ENCODE measurements at regions not wholly inside any gene's neighbourhood (a gene's known extent, or its start where the extent isn't known, plus 50 kb on each side); places are given as distances from the start of the nearest gene placed in this dataset.

DNA sequence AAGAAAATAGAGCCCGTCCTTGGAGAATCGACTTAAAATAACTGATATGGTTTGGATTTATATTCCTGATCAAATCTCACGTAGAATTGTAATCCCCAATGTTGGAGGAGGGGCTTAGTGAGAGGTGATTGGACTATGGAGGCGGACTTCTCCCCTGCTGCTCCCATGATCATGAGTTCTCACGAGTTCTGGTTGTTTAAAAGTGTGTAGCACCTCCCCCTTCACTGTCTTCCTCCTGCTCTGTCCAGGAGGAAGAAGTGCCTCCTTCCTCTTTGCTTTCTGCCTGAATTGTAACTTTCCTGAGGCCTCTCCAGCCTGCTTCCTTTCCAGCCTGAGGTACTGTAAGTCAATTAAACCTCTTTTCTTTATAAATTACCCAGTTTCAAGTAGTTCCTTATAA is 529.2 kb downstream of the HAO1 start:
- Histone ChIP-seq H3K27ac (no peak overlapping the region), H3K4me1 (replicated peaks) (no peaks in the 10 kb centered on the region), H3K36me3 (no peaks in the 10 kb centered on the region), H3K4me3 (no peak overlapping the region), H3K9me3 (no peaks in the 10 kb centered on the region), H3K27me3 (replicated peaks; ENCODE audit: insufficient read depth) (no peaks in the 10 kb centered on the region)
- DNase-seq (ENCODE audit: low spot score): no peak
- intact Hi-C loops (cut with DNase I): no loop called here
- TF ChIP-seq POLR2AphosphoS5 (IDR thresholded peaks at IDR 0.05) (no peak), POLR2A (IDR thresholded peaks at IDR 0.05) (no peak)
- TF ChIP-seq, protein P1, sequence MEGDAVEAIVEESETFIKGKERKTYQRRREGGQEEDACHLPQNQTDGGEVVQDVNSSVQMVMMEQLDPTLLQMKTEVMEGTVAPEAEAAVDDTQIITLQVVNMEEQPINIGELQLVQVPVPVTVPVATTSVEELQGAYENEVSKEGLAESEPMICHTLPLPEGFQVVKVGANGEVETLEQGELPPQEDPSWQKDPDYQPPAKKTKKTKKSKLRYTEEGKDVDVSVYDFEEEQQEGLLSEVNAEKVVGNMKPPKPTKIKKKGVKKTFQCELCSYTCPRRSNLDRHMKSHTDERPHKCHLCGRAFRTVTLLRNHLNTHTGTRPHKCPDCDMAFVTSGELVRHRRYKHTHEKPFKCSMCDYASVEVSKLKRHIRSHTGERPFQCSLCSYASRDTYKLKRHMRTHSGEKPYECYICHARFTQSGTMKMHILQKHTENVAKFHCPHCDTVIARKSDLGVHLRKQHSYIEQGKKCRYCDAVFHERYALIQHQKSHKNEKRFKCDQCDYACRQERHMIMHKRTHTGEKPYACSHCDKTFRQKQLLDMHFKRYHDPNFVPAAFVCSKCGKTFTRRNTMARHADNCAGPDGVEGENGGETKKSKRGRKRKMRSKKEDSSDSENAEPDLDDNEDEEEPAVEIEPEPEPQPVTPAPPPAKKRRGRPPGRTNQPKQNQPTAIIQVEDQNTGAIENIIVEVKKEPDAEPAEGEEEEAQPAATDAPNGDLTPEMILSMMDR (IDR thresholded peaks at IDR 0.05): no peak
- WGBS: 80% methylated on average over 5 of the region's 5 CpGs

DNA sequence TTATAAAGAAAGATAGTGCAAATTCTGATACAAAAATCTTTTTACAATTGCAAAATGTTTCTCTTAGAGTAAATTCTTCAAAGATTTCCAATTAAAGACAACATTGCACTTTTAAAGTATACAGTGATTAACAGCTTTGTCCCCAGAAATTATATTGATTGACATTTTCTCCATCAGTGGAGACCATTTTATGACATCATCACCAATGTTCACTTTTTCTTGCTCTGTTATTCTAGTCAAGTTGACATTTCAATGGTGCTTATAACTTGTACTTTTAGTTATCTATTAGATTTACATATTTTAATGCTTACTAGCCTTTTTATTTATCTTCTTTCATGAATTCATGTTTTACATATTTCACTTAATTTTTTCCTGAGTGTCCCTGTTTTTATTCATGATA is 524.8 kb downstream of the HAO1 start:
- H3K4me1 ChIP-seq (replicated peaks): no peaks in the 10 kb centered on the region
- no peak for DNase-seq (ENCODE audit: low spot score)
- H3K9me3 ChIP-seq: no peaks in the 10 kb centered on the region
- no peak overlapping the region for H3K4me3 ChIP-seq
- intact Hi-C loops (cut with DNase I): no loop called here
- H3K36me3 ChIP-seq: no peaks in the 10 kb centered on the region
- TF ChIP-seq POLR2A (IDR thresholded peaks at IDR 0.05): no peak
- TF ChIP-seq, protein P1 (IDR thresholded peaks at IDR 0.05): no peak
- TF ChIP-seq POLR2AphosphoS5 (IDR thresholded peaks at IDR 0.05): no peak
- no peaks in the 10 kb centered on the region for H3K27me3 ChIP-seq (replicated peaks; ENCODE audit: insufficient read depth)
- H3K27ac ChIP-seq: no peak overlapping the region

DNA sequence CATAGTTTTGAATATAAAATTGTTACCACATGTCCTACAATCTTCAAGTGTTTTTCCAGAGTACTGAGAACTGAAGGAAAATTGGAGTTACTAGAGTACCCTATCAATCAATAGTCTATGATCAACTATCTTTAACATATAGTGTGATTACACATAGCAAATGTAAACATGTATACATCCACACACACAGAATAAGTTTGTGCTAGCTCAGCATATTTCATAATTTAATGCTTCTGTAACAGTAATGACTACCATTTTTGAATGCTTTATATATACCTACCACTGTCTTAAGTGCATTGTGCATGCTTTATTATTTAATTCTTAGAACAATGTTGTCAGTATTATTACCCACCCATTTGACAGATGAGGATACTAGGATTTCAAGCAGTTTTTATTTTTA is 523.9 kb downstream of the HAO1 start:
- Histone ChIP-seq H3K27me3 (replicated peaks; ENCODE audit: insufficient read depth) (no peaks in the 10 kb centered on the region), H3K4me3 (no peak overlapping the region), H3K4me1 (replicated peaks) (no peaks in the 10 kb centered on the region), H3K9me3 (no peaks in the 10 kb centered on the region), H3K27ac (no peak overlapping the region), H3K36me3 (no peaks in the 10 kb centered on the region)
- intact Hi-C loops (cut with DNase I): no loop called here
- DNase-seq (ENCODE audit: low spot score): no peak
- TF ChIP-seq, protein P1 (IDR thresholded peaks at IDR 0.05): no peak
- TF ChIP-seq POLR2AphosphoS5 (IDR thresholded peaks at IDR 0.05): no peak
- no peak for TF ChIP-seq POLR2A (IDR thresholded peaks at IDR 0.05)

DNA sequence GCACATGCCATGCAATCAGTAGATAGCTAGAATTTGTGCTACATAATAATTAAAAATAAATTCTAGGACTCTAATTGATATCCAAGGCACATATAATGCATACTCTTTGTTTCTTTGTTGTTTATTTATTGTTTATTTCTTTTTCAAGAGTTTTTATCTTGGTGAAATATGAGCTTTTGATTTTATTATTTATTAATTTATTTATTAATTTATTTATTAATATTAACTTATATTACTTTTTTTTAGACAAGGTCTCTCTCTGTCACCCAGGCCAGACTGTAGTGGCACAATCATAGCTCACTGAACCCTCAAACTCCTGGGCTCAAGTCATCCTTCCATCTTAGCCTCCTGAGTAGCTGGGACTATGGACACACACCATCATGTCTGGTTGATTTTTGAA is 519.9 kb downstream of the HAO1 start:
- no peaks in the 10 kb centered on the region for H3K4me1 ChIP-seq (replicated peaks)
- H3K4me3 ChIP-seq: no peak overlapping the region
- no peaks in the 10 kb centered on the region for H3K36me3 ChIP-seq
- no peak for DNase-seq (ENCODE audit: low spot score)
- H3K27me3 ChIP-seq (replicated peaks; ENCODE audit: insufficient read depth): no peaks in the 10 kb centered on the region
- H3K9me3 ChIP-seq: no peaks in the 10 kb centered on the region
- intact Hi-C loops (cut with DNase I): no loop called here
- TF ChIP-seq, protein P1 (IDR thresholded peaks at IDR 0.05): no peak
- TF ChIP-seq POLR2AphosphoS5 (IDR thresholded peaks at IDR 0.05) (no peak), POLR2A (IDR thresholded peaks at IDR 0.05) (no peak)
- no peak overlapping the region for H3K27ac ChIP-seq

DNA sequence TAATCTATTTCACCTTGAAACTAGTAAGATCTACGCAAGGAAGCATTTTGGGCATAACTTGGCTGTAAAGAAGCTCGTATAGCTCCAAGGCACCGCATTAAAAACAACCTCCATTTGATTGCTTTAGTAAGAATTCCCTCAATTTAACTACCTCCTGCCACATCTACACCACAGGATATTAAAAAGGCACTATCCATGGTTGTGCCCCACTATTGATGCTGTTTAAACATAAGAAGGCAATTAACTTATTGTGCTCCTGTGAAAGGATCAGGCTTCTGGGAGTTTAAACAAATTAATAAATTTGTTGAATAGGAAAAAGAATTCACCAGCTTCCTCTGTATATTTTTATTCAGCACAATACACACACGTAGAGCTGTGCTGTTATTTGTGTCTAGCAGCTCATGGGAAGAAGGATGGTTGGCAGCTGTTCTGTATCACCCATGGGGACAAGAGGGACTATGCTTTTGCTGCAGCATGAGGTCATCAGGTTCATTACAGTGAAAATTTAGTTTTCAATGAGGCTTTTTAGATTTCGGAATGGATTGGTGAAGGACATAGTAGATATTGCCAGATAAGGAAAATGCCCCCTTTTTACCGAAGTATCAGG is 513.3 kb downstream of the HAO1 start:
- no peak overlapping the region for H3K27ac ChIP-seq
- no peaks in the 10 kb centered on the region for H3K36me3 ChIP-seq
- H3K27me3 ChIP-seq (replicated peaks; ENCODE audit: insufficient read depth): no peaks in the 10 kb centered on the region
- H3K4me1 ChIP-seq (replicated peaks): no peaks in the 10 kb centered on the region
- DNase-seq (ENCODE audit: low spot score): no peak
- H3K4me3 ChIP-seq: no peak overlapping the region
- intact Hi-C loops (cut with DNase I): no loop called here
- H3K9me3 ChIP-seq: no peaks in the 10 kb centered on the region
- TF ChIP-seq POLR2AphosphoS5 (IDR thresholded peaks at IDR 0.05) (no peak), POLR2A (IDR thresholded peaks at IDR 0.05) (no peak)
- TF ChIP-seq, protein P1 (IDR thresholded peaks at IDR 0.05): no peak
- WGBS: 29% methylated on average over 6 of the region's 6 CpGs
